ENCODE measurements at regions not wholly inside any gene's neighbourhood (a gene's known extent, or its start where the extent isn't known, plus 50 kb on each side); places are given as distances from the start of the nearest gene placed in this dataset.

- TF ChIP-seq, protein P1, sequence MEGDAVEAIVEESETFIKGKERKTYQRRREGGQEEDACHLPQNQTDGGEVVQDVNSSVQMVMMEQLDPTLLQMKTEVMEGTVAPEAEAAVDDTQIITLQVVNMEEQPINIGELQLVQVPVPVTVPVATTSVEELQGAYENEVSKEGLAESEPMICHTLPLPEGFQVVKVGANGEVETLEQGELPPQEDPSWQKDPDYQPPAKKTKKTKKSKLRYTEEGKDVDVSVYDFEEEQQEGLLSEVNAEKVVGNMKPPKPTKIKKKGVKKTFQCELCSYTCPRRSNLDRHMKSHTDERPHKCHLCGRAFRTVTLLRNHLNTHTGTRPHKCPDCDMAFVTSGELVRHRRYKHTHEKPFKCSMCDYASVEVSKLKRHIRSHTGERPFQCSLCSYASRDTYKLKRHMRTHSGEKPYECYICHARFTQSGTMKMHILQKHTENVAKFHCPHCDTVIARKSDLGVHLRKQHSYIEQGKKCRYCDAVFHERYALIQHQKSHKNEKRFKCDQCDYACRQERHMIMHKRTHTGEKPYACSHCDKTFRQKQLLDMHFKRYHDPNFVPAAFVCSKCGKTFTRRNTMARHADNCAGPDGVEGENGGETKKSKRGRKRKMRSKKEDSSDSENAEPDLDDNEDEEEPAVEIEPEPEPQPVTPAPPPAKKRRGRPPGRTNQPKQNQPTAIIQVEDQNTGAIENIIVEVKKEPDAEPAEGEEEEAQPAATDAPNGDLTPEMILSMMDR (IDR thresholded peaks at IDR 0.05), result no peak
- TF ChIP-seq POLR2AphosphoS5 (IDR thresholded peaks at IDR 0.05) (no peak), POLR2A (IDR thresholded peaks at IDR 0.05; ENCODE audit: low read depth) (no peak)
Observed at GRCh38 chrX:69291116-69291515, 125.9 kb upstream of the PJA1 start.

Measured in esophagus muscularis mucosa (tissue), 3 donors.